Fibroblast of skin of back (primary cell): ENCODE measurements at regions not wholly inside any gene's neighbourhood (a gene's known extent, or its start where the extent isn't known, plus 50 kb on each side); places are given as distances from the start of the nearest gene placed in this dataset.
A peak's percentile ranks its signal among the peaks of the same experiment; 100 is the strongest.
"Not testable (repeated sequence)": the region's sequence is repeated elsewhere in the genome, so short reads cannot be mapped to it uniquely, and the experiment has no call there.

Source experiments
- DNase-seq: peaks from one replicate; pipeline ENCODE4 v3.0.0-alpha.2; 2013

- not testable (repeated sequence) for DNase-seq
Observed at GRCh38 chr6:146987938-146988337, 216.3 kb upstream of the STXBP5 start.

GRCh38 chr6:146989860-146990259, 214.4 kb upstream of the STXBP5 start:
- no peak for DNase-seq

GRCh38 chr6:146990284-146990683, 213.9 kb upstream of the STXBP5 start:
- peak; percentile 67 for DNase-seq

- peak; percentile 67 for DNase-seq
Observed at GRCh38 chr6:146990821-146991798, 213.1 kb upstream of the STXBP5 start.

GRCh38 chr6:146997062-146997461, 207.2 kb upstream of the STXBP5 start:
- peak; percentile 72 for DNase-seq

- no peak for DNase-seq
Observed at GRCh38 chr6:146999766-147000165, 204.5 kb upstream of the STXBP5 start.

DNA sequence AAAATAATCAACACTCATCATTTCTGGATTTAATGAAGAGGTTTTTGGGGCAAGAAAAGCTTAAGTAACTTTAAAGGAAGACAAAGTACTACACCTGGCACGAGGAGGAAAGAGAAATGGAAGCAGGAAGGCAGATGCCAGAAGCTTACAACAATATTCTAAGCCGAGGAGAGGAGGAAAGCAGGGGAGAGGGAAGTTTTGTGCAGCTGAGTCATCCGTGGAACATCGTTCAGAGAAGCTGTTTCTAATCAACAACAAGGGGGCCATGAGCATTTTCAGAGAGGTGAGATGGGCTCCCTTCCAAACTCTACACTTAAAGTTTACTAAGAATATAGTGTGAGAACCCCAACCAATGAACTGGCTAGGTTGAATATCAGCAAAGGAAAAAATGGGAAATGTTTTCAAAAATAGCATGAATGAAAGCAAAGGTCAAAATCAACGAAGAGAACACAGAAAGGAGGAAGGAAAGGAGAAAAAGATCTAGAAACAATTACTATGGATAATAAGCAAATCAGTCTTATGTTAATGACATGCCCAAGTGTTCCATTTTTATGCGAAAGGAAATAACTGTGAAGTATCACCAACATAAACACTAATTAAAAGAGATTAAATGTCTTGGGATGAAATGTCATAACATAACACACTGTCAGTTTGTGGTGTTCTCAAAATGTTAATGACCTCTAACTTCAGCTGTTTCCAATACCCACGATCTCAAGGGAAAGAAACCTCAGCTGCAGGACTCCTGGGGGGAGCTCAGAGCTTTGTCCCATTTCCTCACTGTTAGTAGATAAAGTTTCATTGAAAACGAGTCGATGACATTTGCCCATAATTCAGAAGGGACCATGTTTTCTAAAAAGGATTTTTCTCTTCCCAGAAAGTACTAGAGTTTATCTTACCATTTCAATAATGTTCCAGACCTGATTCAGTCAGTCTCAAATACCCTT, 203.4 kb upstream of the STXBP5 start:
- DNase-seq: peak; percentile 71

GRCh38 chr6:147001621-147002020, 202.6 kb upstream of the STXBP5 start:
- DNase-seq: no peak

GRCh38 chr6:147003186-147003585, 201.0 kb upstream of the STXBP5 start:
- peak; percentile 17 for DNase-seq

GRCh38 chr6:147005499-147005898, 198.7 kb upstream of the STXBP5 start:
- no peak for DNase-seq

GRCh38 chr6:147007441-147007840, 196.8 kb upstream of the STXBP5 start:
- no peak for DNase-seq

- DNase-seq: no peak
Observed at GRCh38 chr6:147009358-147009757, 194.9 kb upstream of the STXBP5 start.

DNA sequence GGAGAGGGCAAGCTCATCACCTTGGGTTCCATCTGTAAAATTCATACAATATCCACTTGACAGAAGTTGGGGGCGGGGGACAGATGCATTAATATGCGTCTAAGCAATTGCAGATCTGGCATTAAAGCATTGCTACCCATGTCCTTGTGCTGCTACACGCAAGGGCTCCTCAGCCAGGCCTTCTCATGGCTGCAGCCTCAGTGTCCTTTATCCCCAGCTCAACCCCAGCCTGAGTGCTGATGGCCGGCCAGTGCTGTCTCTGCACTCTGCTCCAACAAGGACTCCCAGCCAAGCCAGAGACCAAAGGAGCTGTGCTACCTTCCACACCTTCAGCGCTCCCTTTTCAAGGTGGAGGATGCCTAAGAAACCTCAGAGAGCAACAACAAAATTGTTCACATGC, 188.5 kb upstream of the STXBP5 start:
- DNase-seq: no peak

DNA sequence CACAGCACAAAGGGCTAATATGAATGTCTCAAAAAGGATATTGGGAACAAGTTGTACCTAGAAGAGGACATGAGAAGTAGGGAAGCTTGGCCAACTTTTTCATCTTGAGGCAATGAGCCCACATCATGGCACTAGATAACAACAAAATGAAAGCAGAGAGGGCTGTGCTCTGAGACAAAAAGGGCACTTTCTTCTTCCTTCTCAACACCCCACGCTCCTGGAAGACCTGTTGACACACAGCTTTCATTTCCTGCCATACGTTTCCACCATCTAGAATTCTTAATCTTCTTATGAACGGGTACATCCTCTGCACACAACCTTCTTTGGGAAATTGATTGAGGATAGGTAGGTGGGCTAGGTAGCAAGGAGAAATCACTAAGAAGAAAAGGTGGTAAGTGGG, 187.8 kb upstream of the STXBP5 start:
- DNase-seq: no peak

DNA sequence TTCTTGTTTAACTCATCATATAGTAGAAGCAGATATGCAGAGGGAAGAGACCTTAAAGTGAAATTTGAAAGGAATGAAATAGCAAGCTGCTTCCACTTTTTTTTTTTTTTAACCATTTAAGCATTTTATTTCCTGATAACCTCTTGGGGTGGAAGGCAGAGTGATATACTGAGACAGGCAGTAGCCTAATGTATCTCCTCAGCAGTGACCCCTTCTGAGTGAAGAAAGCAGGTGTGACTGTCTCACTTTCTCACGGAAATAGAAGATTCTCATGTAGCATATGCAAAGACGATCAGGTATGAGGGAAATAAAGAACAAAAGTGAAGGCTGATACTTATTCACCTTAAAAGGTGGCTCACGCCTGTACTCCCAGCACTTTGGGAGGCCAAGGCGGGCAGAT, 187.1 kb upstream of the STXBP5 start:
- DNase-seq: no peak

- DNase-seq: no peak
Observed at GRCh38 chr6:147019001-147019400, 185.2 kb upstream of the STXBP5 start.

DNA sequence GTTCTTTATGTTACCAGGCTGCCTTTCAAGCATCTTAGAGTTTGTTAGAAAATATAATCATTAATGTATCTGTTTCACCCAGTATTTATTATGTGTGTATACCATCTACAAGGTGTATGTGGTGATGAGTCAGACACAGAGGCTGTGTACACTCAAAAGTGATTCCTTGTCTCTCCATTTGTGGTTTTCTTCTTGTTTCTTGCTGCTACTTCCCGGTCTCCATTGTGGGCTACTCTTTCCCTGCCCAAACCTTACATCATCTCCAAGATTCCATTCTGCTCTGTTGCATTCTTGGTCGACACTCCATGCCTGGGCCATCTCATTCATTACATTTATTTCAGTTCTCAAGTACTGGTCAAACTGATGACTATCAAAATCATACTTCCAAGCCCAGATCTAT, 182.2 kb upstream of the STXBP5 start:
- peak; percentile 24 for DNase-seq

DNA sequence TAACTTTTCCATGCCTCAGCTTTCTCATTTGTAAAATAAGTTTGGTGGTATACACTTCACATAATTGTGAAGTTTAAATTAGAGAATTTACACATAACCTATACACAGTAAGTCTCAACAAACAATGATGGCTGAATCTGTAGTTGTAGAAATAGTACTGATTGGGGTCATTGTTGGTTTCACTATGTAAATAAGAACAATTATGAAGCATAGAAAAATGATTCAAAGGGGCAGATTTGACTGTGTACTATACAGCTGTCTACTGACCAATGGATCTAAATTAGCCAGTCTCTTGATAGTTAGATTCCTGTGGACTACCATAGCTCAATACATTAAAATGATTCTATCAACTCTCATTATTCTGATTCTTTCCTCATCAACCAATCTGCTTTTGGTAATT, 181.1 kb upstream of the STXBP5 start:
- DNase-seq: no peak

GRCh38 chr6:147023581-147023980, 180.6 kb upstream of the STXBP5 start:
- peak; percentile 28 for DNase-seq

DNA sequence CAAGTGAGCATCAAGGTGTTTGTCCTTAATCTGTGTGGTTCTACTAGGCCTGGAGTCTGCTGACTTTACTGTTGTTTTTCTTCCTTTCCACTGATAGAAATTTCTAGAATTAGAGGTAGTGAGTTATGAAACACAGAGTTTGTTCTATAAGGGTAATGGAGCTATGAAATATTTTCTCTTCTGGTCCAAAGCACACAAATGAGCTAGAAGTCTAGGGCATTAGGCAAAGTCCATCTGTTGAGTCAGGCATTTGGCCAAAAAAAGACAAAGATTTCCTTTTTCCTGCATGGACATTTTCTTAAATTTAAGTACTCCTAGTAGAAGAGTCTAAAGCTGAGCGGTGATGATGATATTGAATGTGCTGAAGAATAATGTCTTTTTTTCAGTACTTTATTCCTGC, 174.3 kb upstream of the STXBP5 start:
- no peak for DNase-seq

DNA sequence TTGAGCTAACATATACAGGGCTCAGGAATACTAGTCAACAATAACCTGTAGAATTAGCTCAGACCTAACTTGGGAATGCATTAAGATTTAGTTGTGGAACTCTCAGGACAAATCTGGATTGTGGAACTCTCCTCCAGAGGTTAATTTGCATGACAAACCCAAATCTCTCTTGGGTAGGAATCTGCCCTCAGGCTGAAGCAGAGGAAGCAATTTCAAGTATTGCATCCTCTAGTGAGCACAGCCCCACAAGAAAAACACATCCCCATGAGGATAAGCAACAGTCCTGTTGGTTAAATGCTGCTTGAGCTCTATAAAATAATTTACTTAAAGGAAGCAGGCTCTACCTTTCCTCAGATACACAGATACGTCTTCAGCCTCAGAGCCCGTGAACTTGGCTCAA, 170.9 kb upstream of the STXBP5 start:
- DNase-seq: peak; percentile 20

DNA sequence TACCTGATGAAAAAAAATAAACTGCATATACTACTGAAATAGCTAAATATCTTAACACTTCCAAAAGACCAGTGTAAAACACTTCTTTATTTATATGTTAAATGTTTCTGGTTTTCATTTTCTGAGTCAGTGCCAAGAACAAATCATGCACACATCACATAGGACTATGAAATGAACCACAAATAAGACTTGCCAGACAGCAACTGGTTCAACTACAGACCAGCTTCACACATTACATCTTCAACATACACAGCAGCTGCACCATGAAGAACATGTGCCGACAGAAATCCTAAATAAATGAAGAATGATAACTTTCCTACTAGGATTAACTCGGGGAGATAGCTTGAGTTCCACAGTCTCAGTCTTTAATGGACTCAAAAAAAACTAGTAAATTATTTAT, 168.3 kb upstream of the STXBP5 start:
- peak; percentile 5 for DNase-seq

GRCh38 chr6:147037881-147038280, 166.3 kb upstream of the STXBP5 start:
- no peak for DNase-seq
